ENCODE measurements at regions not wholly inside any gene's neighbourhood (a gene's known extent, or its start where the extent isn't known, plus 50 kb on each side); places are given as distances from the start of the nearest gene placed in this dataset.
"Not testable (repeated sequence)": the region's sequence is repeated elsewhere in the genome, so short reads cannot be mapped to it uniquely, and the experiment has no call there.

DNA sequence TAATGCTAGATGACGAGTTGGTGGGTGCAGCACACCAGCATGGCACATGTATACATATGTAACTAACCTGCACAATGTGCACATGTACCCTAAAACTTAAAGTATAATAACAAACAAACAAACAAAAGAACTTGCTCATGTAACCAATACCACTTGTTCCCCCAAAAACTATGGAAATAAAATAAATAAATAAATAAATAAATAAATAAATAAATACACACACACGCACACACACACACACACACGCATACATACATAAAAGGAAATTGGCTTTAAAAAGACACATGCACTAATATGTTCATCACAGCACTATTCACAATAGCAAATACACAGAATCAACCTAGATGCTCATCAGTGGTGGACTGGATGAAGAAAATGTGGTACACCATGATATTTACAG, 394.0 kb upstream of the SLC10A2 start:
- not testable (repeated sequence) for TF ChIP-seq CTCF (IDR thresholded peaks at IDR 0.05); POLR2AphosphoS5 (IDR thresholded peaks at IDR 0.05; ENCODE audit: insufficient read depth in 1 of 2, low read depth in 1 of 2)

Data from vagina (tissue), 2 donors.